K562 (cell line): ENCODE measurements at regions not wholly inside any gene's neighbourhood (a gene's known extent, or its start where the extent isn't known, plus 50 kb on each side); places are given as distances from the start of the nearest gene placed in this dataset.

Experiments
- ATAC-seq: fragments of 200-7000 bp; cut with Tn5 transposase; 3 replicates; pipeline ENCODE4 v1.9.1; 2020; ENCODE audit warnings: moderate library complexity
- BruUV-seq: library from RNA; stranded (reverse); fragments of 400-500 nt; replicated peaks from 2 replicates; lab custom pipeline; 2021; lab: Mats Ljungman, UMichigan
- CTCF ChIA-PET: fragments of 300-600 bp; formaldehyde crosslinking; extraction: SDS; loops from one replicate; lab custom pipeline; 2021; ENCODE audit warnings: low intra/inter-chr PET ratio; lab: Yijun Ruan, JAX
- POLR2A ChIA-PET: fragments of 300-600, 350-650 bp; sonication (Branson Sonifier 250); formaldehyde crosslinking; extraction: SDS; loops from one replicate; lab custom pipeline; 2021; ENCODE audit warnings: antibody characterized with exemption, inconsistent platforms; lab: Yijun Ruan, JAX
- DNase-seq, 4 experiments: peaks; one replicate each; pipeline versions ENCODE4 v3.0.0 to v3.0.0-alpha.2; 2011 to 2018; ENCODE audit warnings: low spot score in 3 of 4, mixed read lengths in 3 of 4; ENCODE audit errors: extremely low read depth in 1 of 4
- FAIRE-seq: peaks from 2 replicates; lab custom pipeline; 2011; peaks lifted over from hg19 to GRCh38; lab: Jason Lieb, UNC
- H2AFZ ChIP-seq: 2 replicates; pipeline ENCODE4 v1.6.0; 2011; ENCODE audit warnings: low read depth, low read length, control low read depth, inconsistent platforms
- H3K27ac ChIP-seq: fragments of 200-600 bp; 3 replicates; pipeline ENCODE4 v1.8.0; 2011; ENCODE audit warnings: low read depth, mild to moderate bottlenecking, control low read depth, inconsistent platforms, low read length, moderate library complexity, mixed read lengths; ENCODE audit errors: extremely low read depth
- H3K27me3 ChIP-seq, 2 experiments: fragments of 300-600 bp in 1 of 2; 2 replicates in 1 of 2; 3 replicates in 1 of 2; pipeline versions ENCODE4 v1.6.0 to v1.8.0; 2011; ENCODE audit warnings: inconsistent platforms in 2 of 2, low read length in 2 of 2, mild to moderate bottlenecking in 1 of 2, mixed read lengths in 1 of 2, moderate library complexity in 1 of 2; ENCODE audit not compliant: control insufficient read depth in 2 of 2, insufficient read depth in 2 of 2
- H3K36me3 ChIP-seq: fragments of 300-600 bp; 3 replicates; pipeline ENCODE4 v1.8.0; 2011; ENCODE audit warnings: mild to moderate bottlenecking, low read length, inconsistent platforms; ENCODE audit not compliant: control insufficient read depth, insufficient read depth
- H3K4me1 ChIP-seq, 2 experiments: fragments of 200-600 bp in 1 of 2; replicated peaks in 1 of 2; 2 replicates in 1 of 2; 3 replicates in 1 of 2; pipeline versions ENCODE4 v1.5.1 to v1.8.0; 2011; ENCODE audit warnings: inconsistent platforms in 2 of 2, low read length in 2 of 2, mild to moderate bottlenecking in 1 of 2, mixed read lengths in 1 of 2, moderate library complexity in 1 of 2; ENCODE audit not compliant: control insufficient read depth in 2 of 2, insufficient read depth in 2 of 2
- H3K4me2 ChIP-seq: 2 replicates; pipeline ENCODE4 v1.6.1; 2011; ENCODE audit warnings: low read length, control low read depth, inconsistent platforms, mixed read lengths; ENCODE audit not compliant: insufficient read depth
- H3K4me3 ChIP-seq: fragments of 200-600 bp; sonication (generic), shearing (Covaris generic); 2 replicates; pipeline ENCODE4 v1.5.1; 2016; ENCODE audit warnings: control low read depth, inconsistent platforms
- H3K79me2 ChIP-seq: fragments of 200-600 bp; 3 replicates; pipeline ENCODE4 v1.8.0; 2011; ENCODE audit warnings: low read length, inconsistent platforms; ENCODE audit not compliant: control insufficient read depth, insufficient read depth
- H3K9ac ChIP-seq, 2 experiments: 2 replicates each; pipeline versions ENCODE4 v1.6.0 to v1.6.1; 2011; ENCODE audit warnings: low read depth in 2 of 2, low read length in 2 of 2, control low read depth in 1 of 2, inconsistent platforms in 1 of 2, mild to moderate bottlenecking in 1 of 2, mixed read lengths in 1 of 2; ENCODE audit not compliant: insufficient read depth in 1 of 2
- H3K9me1 ChIP-seq: one replicate; pipeline ENCODE4 v1.6.0; 2011; ENCODE audit warnings: inconsistent platforms, mild to moderate bottlenecking, low read length, moderate library complexity; ENCODE audit not compliant: control insufficient read depth, insufficient read depth
- H3K9me3 ChIP-seq: replicated peaks from 2 replicates; pipeline ENCODE4 v1.5.1; 2011; ENCODE audit warnings: low read depth, low read length, inconsistent platforms; ENCODE audit not compliant: control insufficient read depth, insufficient read depth
- H4K20me1 ChIP-seq: replicated peaks from 2 replicates; pipeline ENCODE4 v1.6.1; 2011; ENCODE audit warnings: low read length, inconsistent platforms, mixed read lengths; ENCODE audit not compliant: control insufficient read depth, insufficient read depth
- CBX5 ChIP-seq: IDR thresholded peaks from 2 replicates; pipeline ENCODE4 v1.6.1; 2014; ENCODE audit warnings: low read depth, borderline replicate concordance
- MLLT1 ChIP-seq, 2 experiments: fragments of 450-650 bp; IDR thresholded peaks; 2 replicates each; pipeline ENCODE4 v1.6.1; 2016
- NELFE ChIP-seq: IDR thresholded peaks from 2 replicates; pipeline ENCODE4 v1.6.1; 2011; ENCODE audit warnings: mild to moderate bottlenecking; ENCODE audit not compliant: insufficient read depth, insufficient read length
- NFE2L1 ChIP-seq: fragments of 450-650 bp; IDR thresholded peaks from 2 replicates; pipeline ENCODE4 v1.6.1; 2016; ENCODE audit warnings: missing genetic modification characterization, low read depth, mild to moderate bottlenecking, missing compliant biosample characterization, moderate library complexity, borderline replicate concordance
- PPARD ChIP-seq: fragments of 250-450 bp; sonication (Bioruptor Pico); IDR thresholded peaks from 2 replicates; pipeline ENCODE4 v1.8.0; 2022; ENCODE audit warnings: inconsistent platforms, mild to moderate bottlenecking, moderate library complexity
- SLC30A9 ChIP-seq: fragments of 250-450 bp; sonication (Bioruptor Pico); IDR thresholded peaks from 2 replicates; pipeline ENCODE4 v1.8.0; 2022; ENCODE audit warnings: mild to moderate bottlenecking, moderate library complexity
- TSHZ1 ChIP-seq: fragments of 250-450 bp; sonication (Bioruptor Pico); IDR thresholded peaks from 2 replicates; pipeline ENCODE4 v1.4.0; 2020; ENCODE audit warnings: mild to moderate bottlenecking, moderate library complexity
- ZNF124 ChIP-seq: sonication (generic); formaldehyde crosslinking; IDR thresholded peaks from 2 replicates; pipeline ENCODE4 v1.8.1; 2022; ENCODE audit warnings: missing genetic modification reagents
- WGBS: fragments of 100-300 bp; shearing (Covaris generic); methylation state at CpG from one replicate; pipeline ENCODE4 v1.1.6; 2016; ENCODE audit warnings: low coverage, mixed read lengths; ENCODE audit not compliant: insufficient coverage; ENCODE audit errors: missing lambda C conversion rate; 5-methylcytosine and 5-hydroxymethylcytosine counted together
- in situ Hi-C: fragments of 300-500 bp; cut with MboI; formaldehyde crosslinking; loops from 4 replicates; pipeline ENCODE4 v1.15.0; 2018; ENCODE audit warnings: inconsistent platforms, mixed read lengths
- intact Hi-C: fragments of 100-400 bp; cut with micrococcal nuclease; formaldehyde crosslinking; loops from 2 replicates; pipeline ENCODE4 v1.14.2; 2022

GRCh38 chr3:177451301-177451750, 254.0 kb upstream of the TBL1XR1 start:
- BruUV-seq = no TSS peak
- Histone ChIP-seq H3K9ac (no peak overlapping the region), H3K79me2 (no peaks in the 10 kb centered on the region), H3K27ac (no peak overlapping the region)
- intact Hi-C loops = no loop called here
- TF ChIP-seq TSHZ1 (CRISPR knock-in tag) (no peak), NFE2L1 (tag) (no peak), NELFE (no peak), PPARD (CRISPR knock-in tag) (no peak), SLC30A9 (CRISPR knock-in tag) (no peak), MLLT1 (IDR thresholded peaks at IDR 0.05) (no peak), ZNF124 (no peak), CBX5 (no peak)
- TF ChIP-seq, all 486 proteins: peak for 0
- ChIA-PET POLR2A (no interaction called here), CTCF (no interaction called here)
- WGBS = 49% methylated on average over 8 of the region's 8 CpGs
- in situ Hi-C loops = no loop called here
- H3K4me1 ChIP-seq = no peaks in the 10 kb centered on the region
- H2AFZ ChIP-seq = no peak overlapping the region
- no peak overlapping the region for H3K4me3 ChIP-seq
- no peak for ATAC-seq
- no peak overlapping the region for H3K4me2 ChIP-seq
- H4K20me1 ChIP-seq = no peaks in the 10 kb centered on the region
- no peaks in the 10 kb centered on the region for H3K9me1 ChIP-seq
- no peaks in the 10 kb centered on the region for H3K27me3 ChIP-seq
- H3K9me3 ChIP-seq = no peaks in the 10 kb centered on the region
- no peak for DNase-seq
- FAIRE-seq = no peak
- H3K36me3 ChIP-seq = no peaks in the 10 kb centered on the region
